Naive thymus-derived CD8-positive, alpha-beta T cell (primary cell): ENCODE measurements at regions not wholly inside any gene's neighbourhood (a gene's known extent, or its start where the extent isn't known, plus 50 kb on each side); places are given as distances from the start of the nearest gene placed in this dataset.
"Not testable (repeated sequence)": the region's sequence is repeated elsewhere in the genome, so short reads cannot be mapped to it uniquely, and the experiment has no call there.

Experiments
- ATAC-seq, 2 donors: fragments of 150-1000 bp; cut with Tn5 transposase in 1 of 2; sonication (Bioruptor Pico), chemical (Tn5 transposase) in 1 of 2; 1 replicate in 1 of 2; 2 replicates in 1 of 2; pipeline ENCODE4 v1.10.0; 2021; ENCODE audit warnings: mild to moderate bottlenecking in 2 of 2, moderate library complexity in 2 of 2
- POLR2A ChIA-PET: fragments of 350-600 bp; sonication (Branson Sonifier 250); formaldehyde crosslinking; loops from one replicate; lab custom pipeline; 2021; ENCODE audit warnings: antibody characterized with exemption; lab: Charles Lee
- DNase-seq, 10 donors: peaks; one replicate each; pipeline versions ENCODE4 v3.0.0 to v3.0.0-alpha.2; 2020 to 2022
- H3K27ac Mint-ChIP-seq, 10 donors: one replicate each; pipeline ENCODE4 v1.8.0; 2020 to 2022; ENCODE audit warnings: mild to moderate bottlenecking in 10 of 10, mixed read lengths in 10 of 10, moderate library complexity in 4 of 10, inconsistent platforms in 1 of 10
- H3K27me3 Mint-ChIP-seq, 5 donors: one replicate each; pipeline ENCODE4 v1.8.0; 2021 to 2022; ENCODE audit warnings: mixed read lengths in 5 of 5
- H3K36me3 Mint-ChIP-seq, 3 donors: one replicate each; pipeline ENCODE4 v1.8.0; 2020 to 2022; ENCODE audit warnings: mixed read lengths in 3 of 3, mild to moderate bottlenecking in 2 of 3, inconsistent platforms in 1 of 3
- H3K4me1 Mint-ChIP-seq, 4 donors: one replicate each; pipeline ENCODE4 v1.8.0; 2021 to 2022; ENCODE audit warnings: mixed read lengths in 4 of 4
- H3K4me3 Mint-ChIP-seq, 10 donors: one replicate each; pipeline ENCODE4 v1.8.0; 2020 to 2022; ENCODE audit warnings: mild to moderate bottlenecking in 10 of 10, mixed read lengths in 10 of 10, moderate library complexity in 6 of 10, inconsistent platforms in 1 of 10
- H3K9me3 Mint-ChIP-seq, 9 donors: one replicate each; pipeline ENCODE4 v1.8.0; 2020 to 2022; ENCODE audit warnings: mixed read lengths in 9 of 9, mild to moderate bottlenecking in 3 of 9, inconsistent platforms in 1 of 9, moderate library complexity in 1 of 9

- DNase-seq: no peak
- Mint-ChIP-seq H3K27me3 (no peaks in the 10 kb centered on the region), H3K4me3 (no peak overlapping the region), H3K9me3 (peaks cover 0 to 37% (median 7%) of the 10 kb centered on the region in 9 donors), H3K27ac (no peak overlapping the region), H3K36me3 (no peaks in the 10 kb centered on the region), H3K4me1 (no peaks in the 10 kb centered on the region)
- ATAC-seq: no peak
- POLR2A ChIA-PET: no interaction called here
Measured at GRCh38 chr4:126924237-126924636, 708.5 kb upstream of the INTU start.

GRCh38 chr4:126930059-126930458 is 702.7 kb upstream of the INTU start:
- H3K9me3 Mint-ChIP-seq, H3K4me3 Mint-ChIP-seq, POLR2A ChIA-PET, H3K36me3 Mint-ChIP-seq, ATAC-seq, H3K27me3 Mint-ChIP-seq, H3K4me1 Mint-ChIP-seq, DNase-seq, H3K27ac Mint-ChIP-seq: not testable (repeated sequence)

GRCh38 chr4:126935801-126936200 is 697.0 kb upstream of the INTU start:
- Mint-ChIP-seq H3K4me1 (no peaks in the 10 kb centered on the region), H3K9me3 (peaks cover 0 to 17% (median 7%) of the 10 kb centered on the region in 9 donors), H3K4me3 (no peak overlapping the region), H3K36me3 (no peaks in the 10 kb centered on the region), H3K27ac (no peak overlapping the region), H3K27me3 (no peaks in the 10 kb centered on the region)
- ATAC-seq (no peak), DNase-seq (no peak)
- POLR2A ChIA-PET: no interaction called here

GRCh38 chr4:126937342-126937741 is 695.4 kb upstream of the INTU start:
- Mint-ChIP-seq H3K27me3 (no peaks in the 10 kb centered on the region), H3K4me1 (no peaks in the 10 kb centered on the region), H3K4me3 (no peak overlapping the region), H3K9me3 (peaks cover 0 to 17% (median 7%) of the 10 kb centered on the region in 9 donors), H3K27ac (no peak overlapping the region), H3K36me3 (no peaks in the 10 kb centered on the region)
- POLR2A ChIA-PET: no interaction called here
- DNase-seq (no peak), ATAC-seq (no peak)

GRCh38 chr4:126937846-126938422 is 694.8 kb upstream of the INTU start:
- DNase-seq (no peak), ATAC-seq (no peak)
- Mint-ChIP-seq H3K27me3 (no peaks in the 10 kb centered on the region), H3K27ac (no peak overlapping the region), H3K9me3 (peaks cover 0 to 17% (median 7%) of the 10 kb centered on the region in 9 donors), H3K36me3 (no peaks in the 10 kb centered on the region), H3K4me3 (no peak overlapping the region), H3K4me1 (no peaks in the 10 kb centered on the region)
- POLR2A ChIA-PET: no interaction called here

- Mint-ChIP-seq H3K36me3 (no peaks in the 10 kb centered on the region), H3K4me1 (no peaks in the 10 kb centered on the region), H3K27me3 (no peaks in the 10 kb centered on the region), H3K27ac (no peak overlapping the region), H3K4me3 (no peak overlapping the region), H3K9me3 (peaks cover 0 to 20% (median 7%) of the 10 kb centered on the region in 9 donors)
- no peak for ATAC-seq
- POLR2A ChIA-PET: no interaction called here
- DNase-seq: no peak
Measured at GRCh38 chr4:126939401-126939800, 693.4 kb upstream of the INTU start.

GRCh38 chr4:126947536-126947935 is 685.2 kb upstream of the INTU start:
- H3K4me1 Mint-ChIP-seq: no peaks in the 10 kb centered on the region
- ATAC-seq: no peak
- H3K27me3 Mint-ChIP-seq: no peaks in the 10 kb centered on the region
- POLR2A ChIA-PET: no interaction called here
- peaks cover 0 to 8% (median 3%) of the 10 kb centered on the region in 9 donors for H3K9me3 Mint-ChIP-seq
- DNase-seq: no peak
- no peak overlapping the region for H3K4me3 Mint-ChIP-seq
- H3K36me3 Mint-ChIP-seq: no peaks in the 10 kb centered on the region
- no peak overlapping the region for H3K27ac Mint-ChIP-seq

GRCh38 chr4:126954537-126955291 is 678.0 kb upstream of the INTU start:
- Mint-ChIP-seq H3K27ac (no peak overlapping the region), H3K4me1 (no peaks in the 10 kb centered on the region), H3K9me3 (peaks cover 0 to 8% (median 4%) of the 10 kb centered on the region in 9 donors), H3K27me3 (no peaks in the 10 kb centered on the region), H3K36me3 (no peaks in the 10 kb centered on the region), H3K4me3 (no peak overlapping the region)
- no peak for DNase-seq
- POLR2A ChIA-PET: no interaction called here
- no peak for ATAC-seq

- Mint-ChIP-seq H3K4me1 (no peaks in the 10 kb centered on the region), H3K27ac (no peak overlapping the region), H3K4me3 (no peak overlapping the region), H3K27me3 (no peaks in the 10 kb centered on the region), H3K9me3 (peaks cover 0 to 8% (median 4%) of the 10 kb centered on the region in 9 donors), H3K36me3 (no peaks in the 10 kb centered on the region)
- POLR2A ChIA-PET: no interaction called here
- ATAC-seq (no peak), DNase-seq (no peak)
Measured at GRCh38 chr4:126955292-126956183, 677.2 kb upstream of the INTU start.

GRCh38 chr4:126956184-126956897 is 676.4 kb upstream of the INTU start:
- Mint-ChIP-seq H3K9me3 (peaks cover 0 to 11% (median 4%) of the 10 kb centered on the region in 9 donors), H3K27ac (no peak overlapping the region), H3K4me1 (no peaks in the 10 kb centered on the region), H3K36me3 (no peaks in the 10 kb centered on the region), H3K4me3 (no peak overlapping the region), H3K27me3 (no peaks in the 10 kb centered on the region)
- ATAC-seq (no peak), DNase-seq (peak in 1 of 10 donors; percentile 3)
- POLR2A ChIA-PET: no interaction called here

- DNase-seq: no peak
- Mint-ChIP-seq H3K4me1 (no peaks in the 10 kb centered on the region), H3K9me3 (peaks cover 0 to 23% (median 2%) of the 10 kb centered on the region in 9 donors), H3K27ac (no peak overlapping the region), H3K27me3 (no peaks in the 10 kb centered on the region), H3K4me3 (no peak overlapping the region), H3K36me3 (no peaks in the 10 kb centered on the region)
- POLR2A ChIA-PET: no interaction called here
- ATAC-seq: no peak
Measured at GRCh38 chr4:126957556-126957955, 675.2 kb upstream of the INTU start.

GRCh38 chr4:126957987-126958386 is 674.8 kb upstream of the INTU start:
- POLR2A ChIA-PET: no interaction called here
- DNase-seq (no peak), ATAC-seq (no peak)
- H3K36me3 Mint-ChIP-seq: no peaks in the 10 kb centered on the region
- H3K9me3 Mint-ChIP-seq: peaks cover 0 to 25% (median 2%) of the 10 kb centered on the region in 9 donors
- no peaks in the 10 kb centered on the region for H3K4me1 Mint-ChIP-seq
- no peak overlapping the region for H3K27ac Mint-ChIP-seq
- H3K4me3 Mint-ChIP-seq: no peak overlapping the region
- no peaks in the 10 kb centered on the region for H3K27me3 Mint-ChIP-seq
